IgD-negative memory B cell (primary cell): ENCODE measurements at regions not wholly inside any gene's neighbourhood (a gene's known extent, or its start where the extent isn't known, plus 50 kb on each side); places are given as distances from the start of the nearest gene placed in this dataset.

Experiments
- H3K27ac Mint-ChIP-seq, 3 donors: one replicate each; pipeline ENCODE4 v1.8.0; 2020 to 2022; ENCODE audit warnings: mild to moderate bottlenecking in 3 of 3, mixed read lengths in 3 of 3, moderate library complexity in 1 of 3
- H3K27me3 Mint-ChIP-seq: one replicate; pipeline ENCODE4 v1.8.0; 2021; ENCODE audit warnings: mixed read lengths
- H3K36me3 Mint-ChIP-seq: one replicate; pipeline ENCODE4 v1.8.0; 2020; ENCODE audit warnings: mild to moderate bottlenecking, mixed read lengths
- H3K4me1 Mint-ChIP-seq, 3 donors: one replicate each; pipeline ENCODE4 v1.8.0; 2020 to 2022; ENCODE audit warnings: mixed read lengths in 3 of 3, mild to moderate bottlenecking in 1 of 3
- H3K4me3 Mint-ChIP-seq, 4 donors: one replicate each; pipeline ENCODE4 v1.8.0; 2020 to 2022; ENCODE audit warnings: mild to moderate bottlenecking in 4 of 4, mixed read lengths in 4 of 4, moderate library complexity in 3 of 4
- H3K9me3 Mint-ChIP-seq, 3 donors: one replicate each; pipeline ENCODE4 v1.8.0; 2020 to 2021; ENCODE audit warnings: mixed read lengths in 3 of 3, mild to moderate bottlenecking in 1 of 3

GRCh38 chr2:17270894-17271293 lies 247.3 kb downstream of the RAD51AP2 start:
- Mint-ChIP-seq H3K9me3 (peaks cover 0 to 6% (median 0%) of the 10 kb centered on the region in 3 donors), H3K36me3 (no peaks in the 10 kb centered on the region), H3K27ac (peak overlapping the region in 1 of 3 donors; percentile 82), H3K4me3 (peak overlapping the region in 2 of 4 donors; percentile 75 to 82), H3K27me3 (peaks cover 4% of the 10 kb centered on the region), H3K4me1 (peaks cover 8 to 14% (median 11%) of the 10 kb centered on the region in 3 donors)

GRCh38 chr2:17263570-17263968 lies 254.7 kb downstream of the RAD51AP2 start:
- H3K27ac Mint-ChIP-seq: no peak overlapping the region
- H3K27me3 Mint-ChIP-seq: peaks cover 4% of the 10 kb centered on the region
- no peaks in the 10 kb centered on the region for H3K36me3 Mint-ChIP-seq
- H3K4me1 Mint-ChIP-seq: no peaks in the 10 kb centered on the region
- no peaks in the 10 kb centered on the region for H3K9me3 Mint-ChIP-seq
- no peak overlapping the region for H3K4me3 Mint-ChIP-seq

DNA sequence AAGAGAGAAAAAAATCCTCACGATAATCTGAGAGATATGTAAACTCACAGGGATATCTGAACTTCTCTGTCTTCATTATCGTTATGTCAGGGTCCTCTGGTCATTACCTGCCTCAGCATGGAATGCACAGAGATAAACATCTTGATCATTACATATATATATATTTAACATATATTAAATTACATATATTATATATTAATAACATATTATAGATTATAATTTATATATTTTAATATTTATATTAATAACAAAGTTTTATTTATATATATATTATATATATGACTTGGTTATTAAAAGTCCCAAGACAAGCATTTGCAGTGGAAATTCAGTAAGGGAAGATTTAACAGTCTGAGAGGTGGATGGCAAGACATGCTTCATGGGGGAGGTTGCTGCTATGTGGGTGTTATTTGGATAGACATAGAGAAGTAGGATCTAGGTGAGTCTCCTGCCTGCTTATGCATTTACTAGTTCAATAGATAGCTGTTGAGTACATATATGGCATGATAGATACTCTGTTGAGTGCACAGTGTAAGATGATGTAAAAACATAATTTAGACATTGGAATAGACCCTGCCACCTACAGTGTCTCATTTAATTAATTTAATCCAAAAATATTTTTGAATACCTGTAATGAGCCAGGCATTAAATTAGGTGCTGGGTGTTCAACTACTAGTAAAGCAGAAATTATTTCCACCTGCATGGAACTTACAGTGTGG lies 255.2 kb downstream of the RAD51AP2 start:
- Mint-ChIP-seq H3K4me1 (no peaks in the 10 kb centered on the region), H3K27ac (no peak overlapping the region), H3K36me3 (no peaks in the 10 kb centered on the region), H3K4me3 (no peak overlapping the region), H3K27me3 (peaks cover 7% of the 10 kb centered on the region), H3K9me3 (no peaks in the 10 kb centered on the region)

DNA sequence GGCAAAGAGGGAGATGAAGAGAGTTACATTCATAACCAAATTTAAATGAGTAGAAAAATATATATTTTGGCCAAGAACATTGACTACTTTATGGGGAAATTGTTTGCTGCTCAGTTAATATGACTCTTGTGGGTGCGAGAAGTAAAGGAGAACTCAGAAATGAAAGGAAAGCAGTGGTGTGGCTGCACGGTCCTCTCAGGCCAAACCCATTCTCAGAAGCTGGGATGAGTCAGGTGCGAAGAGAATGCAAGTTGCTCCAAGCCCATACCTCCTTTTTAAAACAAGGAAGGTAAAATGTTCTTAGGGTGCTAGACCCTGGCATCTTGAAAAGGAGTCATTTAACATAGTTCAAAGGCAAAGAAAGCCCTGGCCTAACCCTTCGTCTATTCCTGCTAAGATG lies 258.6 kb downstream of the RAD51AP2 start:
- H3K27ac Mint-ChIP-seq: no peak overlapping the region
- no peaks in the 10 kb centered on the region for H3K36me3 Mint-ChIP-seq
- H3K4me1 Mint-ChIP-seq: no peaks in the 10 kb centered on the region
- H3K27me3 Mint-ChIP-seq: peaks cover 6% of the 10 kb centered on the region
- no peak overlapping the region for H3K4me3 Mint-ChIP-seq
- no peaks in the 10 kb centered on the region for H3K9me3 Mint-ChIP-seq

GRCh38 chr2:17258861-17259260 lies 259.4 kb downstream of the RAD51AP2 start:
- Mint-ChIP-seq H3K4me1 (no peaks in the 10 kb centered on the region), H3K9me3 (no peaks in the 10 kb centered on the region), H3K36me3 (no peaks in the 10 kb centered on the region), H3K4me3 (no peak overlapping the region), H3K27me3 (peaks cover 6% of the 10 kb centered on the region), H3K27ac (no peak overlapping the region)

- H3K9me3 Mint-ChIP-seq: no peaks in the 10 kb centered on the region
- H3K4me1 Mint-ChIP-seq: no peaks in the 10 kb centered on the region
- H3K27me3 Mint-ChIP-seq: peaks cover 6% of the 10 kb centered on the region
- H3K36me3 Mint-ChIP-seq: no peaks in the 10 kb centered on the region
- H3K27ac Mint-ChIP-seq: no peak overlapping the region
- no peak overlapping the region for H3K4me3 Mint-ChIP-seq
Observed at GRCh38 chr2:17257189-17257909, 260.9 kb downstream of the RAD51AP2 start.

GRCh38 chr2:17255071-17255470 lies 263.2 kb downstream of the RAD51AP2 start:
- H3K27me3 Mint-ChIP-seq: peaks cover 7% of the 10 kb centered on the region
- H3K4me3 Mint-ChIP-seq: no peak overlapping the region
- peaks cover 0 to 2% (median 0%) of the 10 kb centered on the region in 3 donors for H3K4me1 Mint-ChIP-seq
- no peak overlapping the region for H3K27ac Mint-ChIP-seq
- no peaks in the 10 kb centered on the region for H3K36me3 Mint-ChIP-seq
- no peaks in the 10 kb centered on the region for H3K9me3 Mint-ChIP-seq

DNA sequence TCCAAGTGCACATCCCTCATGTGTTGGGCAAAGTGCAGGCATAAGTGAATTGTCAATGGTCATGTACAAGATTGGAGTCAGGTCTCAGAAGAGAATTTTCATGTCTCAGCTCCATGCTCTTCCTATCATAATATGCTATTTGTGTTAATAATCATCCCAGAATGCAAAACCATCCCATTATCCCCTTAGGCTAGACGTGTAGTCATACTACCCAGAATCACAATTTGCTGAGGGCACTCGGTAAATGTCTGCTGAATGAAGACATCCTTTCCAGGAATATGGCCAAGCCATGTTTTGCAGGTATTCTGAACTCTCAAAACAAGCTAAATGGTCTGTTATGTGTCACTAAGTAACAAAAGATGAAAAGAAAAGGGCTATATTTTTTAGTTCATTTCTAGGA lies 263.8 kb downstream of the RAD51AP2 start:
- Mint-ChIP-seq H3K27ac (no peak overlapping the region), H3K4me3 (no peak overlapping the region)

GRCh38 chr2:17252258-17252657 lies 266.0 kb downstream of the RAD51AP2 start:
- peaks cover 0 to 2% (median 0%) of the 10 kb centered on the region in 3 donors for H3K4me1 Mint-ChIP-seq
- no peak overlapping the region for H3K27ac Mint-ChIP-seq
- no peak overlapping the region for H3K4me3 Mint-ChIP-seq
- H3K9me3 Mint-ChIP-seq: no peaks in the 10 kb centered on the region
- H3K27me3 Mint-ChIP-seq: peaks cover 4% of the 10 kb centered on the region
- no peaks in the 10 kb centered on the region for H3K36me3 Mint-ChIP-seq

More for the DNA sequence above, 263.8 kb downstream of the RAD51AP2 start:
- Mint-ChIP-seq H3K27me3 (peaks cover 7% of the 10 kb centered on the region), H3K36me3 (no peaks in the 10 kb centered on the region), H3K9me3 (no peaks in the 10 kb centered on the region), H3K4me1 (peaks cover 0 to 2% (median 0%) of the 10 kb centered on the region in 3 donors)

DNA sequence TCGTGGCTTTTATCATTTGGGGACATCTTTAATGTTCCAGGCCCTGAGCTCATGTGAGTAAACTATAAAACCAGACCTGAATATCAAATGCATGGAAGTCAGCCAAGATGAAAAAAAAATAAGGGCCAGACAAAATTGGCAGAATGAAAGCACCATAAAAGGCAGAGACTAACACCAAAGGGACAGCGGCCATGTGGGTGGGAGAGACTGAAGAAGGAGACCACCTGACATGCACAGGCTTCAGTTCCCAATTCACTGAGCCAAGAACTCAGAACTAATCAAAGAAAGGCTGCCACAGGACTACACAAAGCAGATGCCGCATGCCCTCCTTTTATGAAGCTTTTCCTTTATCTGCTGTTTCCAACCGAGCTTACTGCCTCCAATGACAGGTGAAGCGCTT lies 267.1 kb downstream of the RAD51AP2 start:
- Mint-ChIP-seq H3K4me1 (peaks cover 0 to 2% (median 0%) of the 10 kb centered on the region in 3 donors), H3K27me3 (peaks cover 1% of the 10 kb centered on the region), H3K36me3 (no peaks in the 10 kb centered on the region), H3K4me3 (no peak overlapping the region), H3K27ac (no peak overlapping the region), H3K9me3 (no peaks in the 10 kb centered on the region)

DNA sequence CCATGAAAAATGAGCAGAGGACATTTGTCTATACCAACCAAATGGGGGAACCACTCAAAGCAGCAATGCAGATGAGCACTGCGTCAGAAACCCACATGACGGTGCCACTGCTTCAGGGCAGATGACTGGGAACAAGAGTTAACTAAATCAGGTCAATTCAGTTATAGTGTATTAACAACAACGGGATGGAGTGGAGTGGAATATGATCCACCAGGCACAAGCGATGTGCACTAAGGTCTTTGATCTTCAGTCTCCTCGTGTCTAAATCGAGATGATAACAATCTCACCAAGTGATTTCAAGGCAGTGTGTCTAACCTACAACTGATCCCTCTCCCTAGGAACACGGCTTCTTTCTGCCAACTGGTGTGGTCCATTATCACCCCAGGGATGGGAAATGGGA lies 269.0 kb downstream of the RAD51AP2 start:
- no peak overlapping the region for H3K4me3 Mint-ChIP-seq
- peaks cover 0 to 2% (median 0%) of the 10 kb centered on the region in 3 donors for H3K4me1 Mint-ChIP-seq
- no peaks in the 10 kb centered on the region for H3K9me3 Mint-ChIP-seq
- no peak overlapping the region for H3K27ac Mint-ChIP-seq
- H3K36me3 Mint-ChIP-seq: no peaks in the 10 kb centered on the region
- H3K27me3 Mint-ChIP-seq: peaks cover 1% of the 10 kb centered on the region

DNA sequence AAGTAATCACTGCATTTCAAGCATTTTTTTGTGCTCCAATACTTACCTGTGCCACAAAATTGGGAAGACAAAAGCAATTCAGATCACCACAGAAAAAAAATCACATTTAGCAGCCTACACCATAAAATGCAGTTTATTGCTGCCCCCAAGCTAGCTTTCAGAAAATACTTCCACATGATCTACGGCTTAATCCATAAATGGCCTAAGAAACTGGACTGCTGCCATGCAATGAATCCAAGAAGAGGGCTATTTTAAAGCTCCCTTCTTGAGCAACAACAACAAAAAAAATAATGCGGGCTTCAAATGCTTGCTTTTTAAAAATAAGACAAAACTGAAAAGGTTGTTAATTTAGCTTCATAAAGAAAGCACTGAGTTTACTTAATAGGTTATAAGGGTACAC lies 272.3 kb downstream of the RAD51AP2 start:
- Mint-ChIP-seq H3K27me3 (peaks cover 1% of the 10 kb centered on the region), H3K9me3 (peaks cover 0 to 2% (median 0%) of the 10 kb centered on the region in 3 donors), H3K4me3 (no peak overlapping the region), H3K36me3 (no peaks in the 10 kb centered on the region), H3K27ac (no peak overlapping the region), H3K4me1 (peaks cover 0 to 4% (median 0%) of the 10 kb centered on the region in 3 donors)

DNA sequence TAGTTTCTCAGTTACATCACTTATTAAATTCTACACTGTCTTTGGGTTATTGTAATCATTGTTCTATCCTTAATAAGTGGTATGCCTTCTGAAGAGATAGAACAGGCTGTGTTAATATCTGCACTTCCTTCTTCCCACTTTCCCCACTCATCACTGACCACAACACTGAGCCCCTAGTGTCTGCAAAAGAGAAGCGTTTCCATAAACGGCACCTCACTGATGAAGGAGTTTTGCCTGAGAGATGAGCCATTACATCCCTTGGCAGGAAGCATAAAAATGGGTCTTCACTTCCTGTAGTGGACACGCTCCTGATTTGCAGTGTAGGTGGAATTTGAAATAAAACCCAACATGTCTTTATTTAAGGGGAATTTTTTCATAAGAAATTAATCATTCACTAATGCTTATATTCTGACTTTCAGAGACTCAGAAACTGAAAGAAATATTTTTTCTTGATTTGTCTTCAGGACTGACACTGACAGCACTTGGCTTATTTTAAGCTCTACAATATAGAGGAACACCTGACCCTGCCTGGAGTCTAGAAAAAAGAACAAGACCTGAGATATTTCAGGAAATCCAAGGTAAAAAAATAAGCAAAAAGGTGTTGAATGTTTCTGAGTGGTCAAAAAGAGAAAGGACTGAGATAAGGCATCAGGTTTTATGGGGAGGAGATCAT lies 275.3 kb downstream of the RAD51AP2 start:
- Mint-ChIP-seq H3K27me3 (no peaks in the 10 kb centered on the region), H3K4me1 (peaks cover 0 to 2% (median 0%) of the 10 kb centered on the region in 3 donors), H3K4me3 (no peak overlapping the region), H3K27ac (no peak overlapping the region), H3K9me3 (peaks cover 0 to 2% (median 0%) of the 10 kb centered on the region in 3 donors), H3K36me3 (no peaks in the 10 kb centered on the region)

DNA sequence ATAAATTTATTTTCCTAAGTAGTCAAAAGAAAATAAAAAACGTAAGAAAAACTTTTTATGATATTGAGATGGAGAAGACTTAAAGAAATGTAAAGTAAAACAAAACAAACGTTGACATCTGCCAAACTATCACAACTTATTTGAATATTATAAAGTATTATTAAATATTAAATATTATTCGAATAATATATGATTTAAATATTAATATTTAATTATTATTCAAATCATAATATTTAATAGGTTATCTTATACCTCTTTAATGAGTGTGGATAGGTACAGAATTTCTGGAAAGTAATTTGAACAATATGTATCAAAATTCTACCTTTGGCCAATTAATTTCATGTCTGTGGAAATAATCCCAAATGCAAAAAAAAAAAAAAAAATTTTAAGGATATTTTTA lies 278.7 kb downstream of the RAD51AP2 start:
- H3K27ac Mint-ChIP-seq: no peak overlapping the region
- no peaks in the 10 kb centered on the region for H3K36me3 Mint-ChIP-seq
- no peak overlapping the region for H3K4me3 Mint-ChIP-seq
- H3K9me3 Mint-ChIP-seq: peaks cover 0 to 4% (median 0%) of the 10 kb centered on the region in 3 donors
- no peaks in the 10 kb centered on the region for H3K27me3 Mint-ChIP-seq
- H3K4me1 Mint-ChIP-seq: peaks cover 0 to 2% (median 0%) of the 10 kb centered on the region in 3 donors

- Mint-ChIP-seq H3K36me3 (no peaks in the 10 kb centered on the region), H3K27ac (no peak overlapping the region), H3K27me3 (no peaks in the 10 kb centered on the region), H3K4me3 (no peak overlapping the region), H3K9me3 (peaks cover 0 to 2% (median 0%) of the 10 kb centered on the region in 3 donors), H3K4me1 (peaks cover 0 to 2% (median 0%) of the 10 kb centered on the region in 3 donors)
Observed at GRCh38 chr2:17235167-17235566, 283.1 kb downstream of the RAD51AP2 start.
